Fibroblast of peridontal ligament (primary cell): ENCODE measurements at regions not wholly inside any gene's neighbourhood (a gene's known extent, or its start where the extent isn't known, plus 50 kb on each side); places are given as distances from the start of the nearest gene placed in this dataset.

Experiments
- DNase-seq: peaks from one replicate; pipeline ENCODE4 v3.0.0-alpha.2; 2010; ENCODE audit errors: extremely low read depth

DNA sequence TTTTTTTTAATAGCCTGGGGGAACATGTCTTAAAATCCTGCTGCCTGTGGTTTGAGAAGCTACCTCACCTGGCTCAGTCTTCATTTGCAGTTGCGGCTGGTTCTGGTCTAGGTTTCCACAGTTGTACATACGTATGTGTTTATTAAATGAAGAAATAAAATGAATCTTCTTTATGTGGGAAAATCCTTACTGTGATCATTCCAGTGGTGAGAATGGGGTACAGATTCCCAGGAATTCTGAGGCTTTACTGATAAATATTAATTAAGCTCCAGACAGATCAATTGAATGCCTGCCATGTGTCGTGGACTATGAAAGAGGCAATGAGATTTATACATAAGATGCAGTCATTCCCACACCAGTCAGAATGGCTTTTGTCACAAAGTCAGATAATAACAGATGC, 356.1 kb upstream of the GRM7 start:
- DNase-seq = no peak

DNA sequence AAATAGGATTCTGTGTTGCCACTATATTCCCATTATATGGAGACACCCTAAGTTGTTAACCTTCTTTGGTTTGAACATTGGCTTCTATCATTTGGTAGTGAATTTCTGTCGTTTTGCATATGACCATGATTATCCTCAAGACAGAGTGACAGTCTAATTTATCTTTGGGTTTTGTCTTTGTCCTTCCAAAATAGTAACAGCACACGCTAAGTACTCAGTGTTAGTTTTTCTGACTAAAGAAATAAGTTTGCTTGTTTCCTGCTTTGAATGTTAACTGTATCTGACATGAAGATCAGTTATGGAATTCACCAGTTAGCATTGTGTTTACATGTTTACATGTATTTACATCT, 352.5 kb upstream of the GRM7 start:
- DNase-seq = no peak

GRCh38 chr3:6509576-6509975, 351.3 kb upstream of the GRM7 start:
- DNase-seq = no peak

GRCh38 chr3:6510713-6511112, 350.2 kb upstream of the GRM7 start:
- DNase-seq = no peak

DNA sequence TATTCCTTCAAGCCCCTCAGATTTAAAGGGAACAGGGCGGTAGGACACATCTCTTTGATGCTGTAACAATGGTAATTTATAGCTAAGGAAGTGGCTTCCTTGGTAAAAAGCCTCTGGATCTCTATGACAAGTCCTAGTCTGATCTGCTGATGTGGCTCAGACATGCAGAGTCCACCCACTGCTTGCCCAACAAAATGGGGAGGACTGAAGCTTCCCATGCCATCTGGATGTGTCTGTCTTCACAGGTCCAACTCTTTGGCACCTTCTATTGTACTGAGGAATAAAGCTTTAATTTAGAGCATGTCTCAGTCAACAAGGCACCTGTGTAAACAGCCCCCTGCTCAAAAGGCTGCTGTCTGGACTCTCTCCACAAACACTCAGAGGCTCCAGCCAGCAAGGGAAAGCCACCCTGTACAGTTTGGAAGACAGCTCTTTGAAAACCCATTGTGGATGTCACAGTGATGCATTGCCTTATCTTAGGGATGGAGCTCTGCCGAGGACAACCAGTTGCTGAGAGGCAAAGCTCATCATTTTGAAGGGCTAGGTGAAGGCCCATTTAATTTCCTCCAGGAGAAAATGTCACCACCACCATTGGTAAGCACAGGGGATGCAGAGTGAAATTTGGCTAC, 348.6 kb upstream of the GRM7 start:
- no peak for DNase-seq

- DNase-seq = no peak
Measured at GRCh38 chr3:6516143-6516542, 344.8 kb upstream of the GRM7 start.

GRCh38 chr3:6516694-6517093, 344.2 kb upstream of the GRM7 start:
- DNase-seq = no peak

GRCh38 chr3:6518709-6519345, 342.1 kb upstream of the GRM7 start:
- no peak for DNase-seq

- DNase-seq = no peak
Measured at GRCh38 chr3:6521369-6522113, 339.4 kb upstream of the GRM7 start.

DNA sequence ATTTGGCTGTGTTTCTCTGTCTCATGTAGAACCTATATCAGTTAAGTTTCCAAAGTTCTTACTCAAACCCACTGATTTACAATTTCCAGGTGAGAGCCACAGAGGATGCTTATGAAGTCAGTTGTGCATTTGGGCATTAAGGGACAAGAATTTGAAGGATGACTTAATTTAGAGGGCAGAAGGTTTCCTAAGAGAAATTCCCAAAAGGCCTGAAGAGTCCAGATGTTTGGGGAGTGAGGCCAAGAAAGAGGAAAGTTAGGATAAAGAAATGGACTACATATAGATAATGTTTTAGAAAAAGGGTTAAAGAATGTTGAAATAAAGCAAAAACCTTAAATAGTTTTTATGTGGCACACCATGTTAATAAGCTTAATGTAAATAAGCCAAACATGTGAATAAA, 338.7 kb upstream of the GRM7 start:
- DNase-seq = no peak

- DNase-seq = no peak
Measured at GRCh38 chr3:6523043-6523442, 337.9 kb upstream of the GRM7 start.

- DNase-seq = no peak
Measured at GRCh38 chr3:6524479-6524878, 336.4 kb upstream of the GRM7 start.

- DNase-seq = no peak
Measured at GRCh38 chr3:6526321-6526720, 334.6 kb upstream of the GRM7 start.

GRCh38 chr3:6526861-6527260, 334.1 kb upstream of the GRM7 start:
- DNase-seq = no peak

DNA sequence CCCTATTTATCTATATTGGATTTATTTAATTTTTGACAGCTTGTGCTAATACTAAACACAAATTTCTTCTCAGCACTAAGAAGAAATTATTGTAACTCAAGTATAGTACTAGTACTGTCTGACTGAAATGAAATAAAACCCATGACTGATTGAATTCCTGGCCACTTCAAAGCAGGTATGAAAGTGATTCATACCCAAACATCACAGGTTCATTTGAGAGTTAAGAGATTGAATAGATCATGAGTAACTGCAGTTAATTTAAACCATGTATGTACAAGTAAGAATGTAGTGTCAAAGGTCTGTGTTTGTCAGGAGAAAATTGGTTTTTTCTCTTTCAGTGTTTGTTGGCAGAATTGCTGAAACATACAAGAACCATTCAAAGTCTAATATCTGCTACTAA, 332.0 kb upstream of the GRM7 start:
- DNase-seq = no peak

GRCh38 chr3:6531153-6531552, 329.8 kb upstream of the GRM7 start:
- DNase-seq = no peak

DNA sequence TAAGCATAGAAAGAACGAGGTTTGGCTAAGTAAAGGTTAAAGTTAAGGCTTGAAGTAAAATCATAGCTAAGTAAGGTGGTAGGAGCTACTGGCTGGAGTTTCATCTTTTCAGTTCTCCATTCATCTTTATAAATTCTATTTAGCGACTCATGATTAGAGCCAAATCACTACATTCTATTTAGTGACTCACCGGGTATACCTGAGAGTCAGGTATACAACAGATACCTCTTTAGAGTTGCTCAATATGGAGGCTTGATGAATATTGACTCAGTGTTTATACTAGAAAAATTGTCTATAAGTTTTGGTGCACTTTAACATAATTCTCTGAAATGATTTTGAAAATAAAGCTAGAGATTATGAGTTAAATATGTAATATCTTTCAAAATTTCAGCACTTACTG, 328.8 kb upstream of the GRM7 start:
- no peak for DNase-seq

DNA sequence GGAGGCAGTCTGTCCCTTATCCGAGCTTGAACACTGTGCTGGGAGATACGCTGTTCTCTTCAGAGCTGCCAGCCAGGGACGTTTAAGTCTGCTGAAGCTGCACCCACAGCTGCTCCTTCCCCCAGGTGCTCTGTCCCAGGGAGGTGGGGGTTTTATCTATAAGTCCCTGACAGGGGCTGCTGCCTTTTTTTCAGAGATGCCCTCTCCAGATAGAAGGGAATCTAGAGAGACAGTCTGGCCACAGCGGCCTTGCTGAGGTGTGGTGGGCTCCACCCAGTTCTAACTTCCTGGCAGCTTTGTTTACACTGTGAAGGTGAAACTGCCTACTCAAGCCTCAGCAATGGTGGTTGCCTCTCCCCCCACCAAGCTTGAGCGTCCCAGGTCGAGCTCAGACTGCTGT, 319.9 kb upstream of the GRM7 start:
- DNase-seq = no peak

DNA sequence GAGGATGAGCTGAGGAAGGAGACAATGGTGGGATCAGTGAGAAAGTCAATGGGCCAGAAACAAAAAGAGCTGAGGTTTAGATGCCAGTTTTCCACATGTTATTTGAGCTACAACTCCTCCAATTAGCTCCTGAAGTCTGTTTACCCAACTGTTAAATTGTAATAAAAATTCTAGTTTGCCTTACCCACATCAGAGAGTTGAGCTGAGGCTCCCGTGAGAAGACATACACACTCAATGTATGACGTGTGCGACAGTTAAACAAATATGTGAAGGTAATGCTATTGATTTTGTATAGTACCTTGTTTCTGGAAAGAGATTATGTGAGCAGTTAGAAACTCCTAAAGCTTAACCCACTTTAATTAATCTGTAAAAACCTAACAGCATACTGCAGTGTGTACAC, 318.1 kb upstream of the GRM7 start:
- DNase-seq = no peak

DNA sequence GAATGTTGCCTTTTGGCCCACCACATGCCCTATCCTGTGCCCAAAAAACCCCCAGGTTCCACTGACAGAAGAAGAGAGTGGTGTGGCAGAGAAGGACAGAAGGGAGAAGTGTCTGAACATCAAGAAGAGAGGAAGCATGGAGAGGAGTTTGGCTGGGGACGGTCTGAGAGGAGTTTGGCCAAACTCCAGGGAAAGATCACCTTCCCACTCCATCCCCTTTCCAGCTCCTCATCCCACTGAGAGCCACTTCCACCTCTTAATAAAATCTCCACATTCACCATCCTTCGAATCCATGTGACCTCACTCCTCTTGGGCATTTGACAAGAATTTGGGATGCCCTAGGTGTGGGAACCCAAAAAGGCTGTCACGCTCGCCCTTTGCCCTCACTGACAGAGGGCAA, 311.6 kb upstream of the GRM7 start:
- no peak for DNase-seq

- DNase-seq = no peak
Measured at GRCh38 chr3:6551165-6551564, 309.8 kb upstream of the GRM7 start.

GRCh38 chr3:6560259-6560658, 300.7 kb upstream of the GRM7 start:
- no peak for DNase-seq

GRCh38 chr3:6567241-6567640, 293.7 kb upstream of the GRM7 start:
- no peak for DNase-seq
